ENCODE measurements at regions not wholly inside any gene's neighbourhood (a gene's known extent, or its start where the extent isn't known, plus 50 kb on each side); places are given as distances from the start of the nearest gene placed in this dataset.

DNA sequence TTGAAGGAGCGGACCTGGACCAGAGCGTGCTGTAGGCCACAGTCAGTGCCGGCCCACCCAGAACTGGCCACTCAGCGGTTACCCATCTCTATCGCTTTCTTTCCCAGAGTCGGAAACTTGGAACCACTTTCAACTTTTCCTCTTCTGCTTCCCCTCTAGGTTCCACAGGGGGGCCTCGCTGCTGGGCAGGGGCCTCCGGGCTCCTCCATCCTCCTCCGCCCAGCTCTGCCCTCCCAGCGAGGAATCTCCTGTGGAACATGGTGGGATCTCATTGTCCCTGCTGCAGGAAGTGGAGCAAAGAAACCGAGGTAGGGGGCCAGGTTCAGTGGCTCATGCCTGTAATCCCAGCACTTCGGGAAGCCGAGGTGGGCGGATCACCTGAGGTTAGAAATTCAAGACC is 139.2 kb downstream of the ETS2 start:
- Histone ChIP-seq H3K9me3 (replicated peaks; ENCODE audit: control insufficient read depth, insufficient read depth, low read length) (no peaks in the 10 kb centered on the region), H3K27me3 (ENCODE audit: control insufficient read depth in 2 of 2, insufficient read depth in 2 of 2, low read length in 2 of 2) (peaks cover 0 to 4% of the 10 kb centered on the region in 2 experiments), H3K4me3 (replicated peaks in 1 of 3; ENCODE audit: insufficient read depth in 1 of 3, low read depth in 1 of 3, low read length in 3 of 3) (no peak overlapping the region), H3K9me1 (replicated peaks; ENCODE audit: control insufficient read depth, extremely low read depth, insufficient read depth, low read length) (no peaks in the 10 kb centered on the region), H3K79me2 (ENCODE audit: control insufficient read depth, insufficient read depth, low read length) (no peaks in the 10 kb centered on the region), H4K20me1 (replicated peaks; ENCODE audit: control insufficient read depth, extremely low read depth, insufficient read depth, low read length) (no peaks in the 10 kb centered on the region), H3K4me1 (ENCODE audit: control insufficient read depth, extremely low read depth, insufficient read depth, low read length) (no peaks in the 10 kb centered on the region), H3K9ac (replicated peaks; ENCODE audit: extremely low read depth, insufficient read depth, low read length) (no peak overlapping the region), H3K4me2 (ENCODE audit: insufficient read depth, low read length) (no peak overlapping the region), H3K36me3 (ENCODE audit: control insufficient read depth in 2 of 2, extremely low read depth in 1 of 2, insufficient read depth in 2 of 2, low read length in 2 of 2) (no peaks in the 10 kb centered on the region), H3K27ac (ENCODE audit: insufficient read depth, low read depth, low read length) (no peak overlapping the region), H2AFZ (ENCODE audit: low read depth, low read length) (no peak overlapping the region)
- ChIA-PET POLR2A (no interaction called here), CTCF (no interaction called here)
- FAIRE-seq = no peak
- DNase-seq (ENCODE audit: low read depth, low spot score) = no peak
- dilution Hi-C loops (cut with MboI; ENCODE audit: extremely low pct_ligation_motif_present, low sequenced_read_pairs) = no loop called here
- TF ChIP-seq EZH2 (IDR thresholded peaks at IDR 0.05; ENCODE audit: borderline replicate concordance, low read depth, low read length, severe bottlenecking) (no peak), GATA2 (IDR thresholded peaks at IDR 0.05; ENCODE audit: insufficient read depth, insufficient read length, low read depth, low read length) (no peak), POLR2A (IDR thresholded peaks at IDR 0.05; ENCODE audit: low read depth, low read length) (no peak), FOS (IDR thresholded peaks at IDR 0.05; ENCODE audit: borderline replicate concordance, insufficient read depth, low read length) (no peak), JUN (IDR thresholded peaks at IDR 0.05; ENCODE audit: borderline replicate concordance, insufficient read depth, insufficient read length, low read depth) (no peak), POLR2AphosphoS5 (IDR thresholded peaks at IDR 0.05; ENCODE audit: insufficient read depth, low read depth, low read length) (no peak), MYC (IDR thresholded peaks at IDR 0.05; ENCODE audit: low read depth, low read length) (no peak)
- TF ChIP-seq, protein P1, sequence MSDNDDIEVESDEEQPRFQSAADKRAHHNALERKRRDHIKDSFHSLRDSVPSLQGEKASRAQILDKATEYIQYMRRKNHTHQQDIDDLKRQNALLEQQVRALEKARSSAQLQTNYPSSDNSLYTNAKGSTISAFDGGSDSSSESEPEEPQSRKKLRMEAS (IDR thresholded peaks at IDR 0.05; ENCODE audit: insufficient read depth, insufficient read length) = no peak
- TF ChIP-seq, protein P2, sequence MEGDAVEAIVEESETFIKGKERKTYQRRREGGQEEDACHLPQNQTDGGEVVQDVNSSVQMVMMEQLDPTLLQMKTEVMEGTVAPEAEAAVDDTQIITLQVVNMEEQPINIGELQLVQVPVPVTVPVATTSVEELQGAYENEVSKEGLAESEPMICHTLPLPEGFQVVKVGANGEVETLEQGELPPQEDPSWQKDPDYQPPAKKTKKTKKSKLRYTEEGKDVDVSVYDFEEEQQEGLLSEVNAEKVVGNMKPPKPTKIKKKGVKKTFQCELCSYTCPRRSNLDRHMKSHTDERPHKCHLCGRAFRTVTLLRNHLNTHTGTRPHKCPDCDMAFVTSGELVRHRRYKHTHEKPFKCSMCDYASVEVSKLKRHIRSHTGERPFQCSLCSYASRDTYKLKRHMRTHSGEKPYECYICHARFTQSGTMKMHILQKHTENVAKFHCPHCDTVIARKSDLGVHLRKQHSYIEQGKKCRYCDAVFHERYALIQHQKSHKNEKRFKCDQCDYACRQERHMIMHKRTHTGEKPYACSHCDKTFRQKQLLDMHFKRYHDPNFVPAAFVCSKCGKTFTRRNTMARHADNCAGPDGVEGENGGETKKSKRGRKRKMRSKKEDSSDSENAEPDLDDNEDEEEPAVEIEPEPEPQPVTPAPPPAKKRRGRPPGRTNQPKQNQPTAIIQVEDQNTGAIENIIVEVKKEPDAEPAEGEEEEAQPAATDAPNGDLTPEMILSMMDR (IDR thresholded peaks at IDR 0.05; ENCODE audit: extremely low read depth in 1 of 2, insufficient read depth in 1 of 2, low read depth in 1 of 2, low read length in 2 of 2) = no peak
- intact Hi-C loops (cut with micrococcal nuclease) = no loop called here
- no TSS peak for BruUV-seq (replicated peaks)

All from endothelial cell of umbilical vein (primary cell).